ENCODE measurements at regions not wholly inside any gene's neighbourhood (a gene's known extent, or its start where the extent isn't known, plus 50 kb on each side); places are given as distances from the start of the nearest gene placed in this dataset.

GRCh38 chr6:23797041-23797440 lies 329.0 kb upstream of the NRSN1 start:
- TF ChIP-seq CTCF (IDR thresholded peaks at IDR 0.05; ENCODE audit: borderline replicate concordance, extremely low read depth, low read length, poor library complexity, severe bottlenecking) (no peak), EZH2 (IDR thresholded peaks at IDR 0.05; ENCODE audit: borderline replicate concordance, low read depth, low read length, severe bottlenecking) (no peak)

All from DND-41 (cell line).